ENCODE measurements at regions not wholly inside any gene's neighbourhood (a gene's known extent, or its start where the extent isn't known, plus 50 kb on each side); places are given as distances from the start of the nearest gene placed in this dataset.

- Mint-ChIP-seq H3K4me3 (no peak overlapping the region), H3K4me1 (no peaks in the 10 kb centered on the region), H3K27ac (no peak overlapping the region), H3K36me3 (ENCODE audit: low read depth) (no peaks in the 10 kb centered on the region), H3K27me3 (ENCODE audit: low read depth, poor library complexity) (peaks cover 3% of the 10 kb centered on the region), H3K9me3 (peaks cover 25% of the 10 kb centered on the region)
- no peak for TF ChIP-seq CTCF (IDR thresholded peaks at IDR 0.05)
- no peak for DNase-seq
These were observed 119.9 kb upstream of the ELAVL2 start for GRCh38 chr9:23945897-23946296.

- no peak for DNase-seq
- Mint-ChIP-seq H3K4me1 (no peaks in the 10 kb centered on the region), H3K27ac (no peak overlapping the region), H3K4me3 (no peak overlapping the region), H3K27me3 (ENCODE audit: low read depth, poor library complexity) (peaks cover 3% of the 10 kb centered on the region), H3K36me3 (ENCODE audit: low read depth) (no peaks in the 10 kb centered on the region), H3K9me3 (peaks cover 25% of the 10 kb centered on the region)
- no peak for TF ChIP-seq CTCF (IDR thresholded peaks at IDR 0.05)
These were observed 115.0 kb upstream of the ELAVL2 start for GRCh38 chr9:23941051-23941450.

- H3K4me1 Mint-ChIP-seq: no peaks in the 10 kb centered on the region
- H3K9me3 Mint-ChIP-seq: peaks cover 15% of the 10 kb centered on the region
- DNase-seq: no peak
- TF ChIP-seq CTCF (IDR thresholded peaks at IDR 0.05): no peak
- no peaks in the 10 kb centered on the region for H3K36me3 Mint-ChIP-seq (ENCODE audit: low read depth)
- no peak overlapping the region for H3K4me3 Mint-ChIP-seq
- H3K27me3 Mint-ChIP-seq (ENCODE audit: low read depth, poor library complexity): peaks cover 3% of the 10 kb centered on the region
- H3K27ac Mint-ChIP-seq: no peak overlapping the region
These were observed 112.9 kb upstream of the ELAVL2 start for GRCh38 chr9:23938908-23939307.

- Mint-ChIP-seq H3K36me3 (ENCODE audit: low read depth) (no peaks in the 10 kb centered on the region), H3K27ac (no peak overlapping the region), H3K27me3 (ENCODE audit: low read depth, poor library complexity) (peaks cover 4% of the 10 kb centered on the region), H3K9me3 (no peaks in the 10 kb centered on the region), H3K4me1 (no peaks in the 10 kb centered on the region), H3K4me3 (no peak overlapping the region)
- no peak for TF ChIP-seq CTCF (IDR thresholded peaks at IDR 0.05)
- DNase-seq: no peak
These were observed 108.4 kb upstream of the ELAVL2 start for GRCh38 chr9:23934291-23934906.

GRCh38 chr9:23933348-23933747 lies 107.3 kb upstream of the ELAVL2 start:
- no peaks in the 10 kb centered on the region for H3K4me1 Mint-ChIP-seq
- no peaks in the 10 kb centered on the region for H3K9me3 Mint-ChIP-seq
- no peak for TF ChIP-seq CTCF (IDR thresholded peaks at IDR 0.05)
- no peak for DNase-seq
- H3K27me3 Mint-ChIP-seq (ENCODE audit: low read depth, poor library complexity): peaks cover 4% of the 10 kb centered on the region
- H3K27ac Mint-ChIP-seq: no peak overlapping the region
- H3K4me3 Mint-ChIP-seq: no peak overlapping the region
- no peaks in the 10 kb centered on the region for H3K36me3 Mint-ChIP-seq (ENCODE audit: low read depth)

- Mint-ChIP-seq H3K27me3 (ENCODE audit: low read depth, poor library complexity) (peaks cover 4% of the 10 kb centered on the region), H3K36me3 (ENCODE audit: low read depth) (no peaks in the 10 kb centered on the region), H3K4me3 (no peak overlapping the region), H3K9me3 (peaks cover 17% of the 10 kb centered on the region), H3K4me1 (no peaks in the 10 kb centered on the region), H3K27ac (no peak overlapping the region)
- DNase-seq: no peak
- no peak for TF ChIP-seq CTCF (IDR thresholded peaks at IDR 0.05)
These were observed 100.3 kb upstream of the ELAVL2 start for GRCh38 chr9:23926368-23926767.
